Epithelial cell of prostate (primary cell): ENCODE measurements at regions not wholly inside any gene's neighbourhood (a gene's known extent, or its start where the extent isn't known, plus 50 kb on each side); places are given as distances from the start of the nearest gene placed in this dataset.
"Not testable (repeated sequence)": the region's sequence is repeated elsewhere in the genome, so short reads cannot be mapped to it uniquely, and the experiment has no call there.

Experiments
- DNase-seq: peaks from one replicate; pipeline ENCODE4 v3.0.0-alpha.2; 2011; ENCODE audit warnings: low read depth, low spot score
- H3K27ac ChIP-seq: fragments of 450-650 bp; 2 replicates; pipeline ENCODE4 v1.5.1; 2017; ENCODE audit warnings: mild to moderate bottlenecking

DNA sequence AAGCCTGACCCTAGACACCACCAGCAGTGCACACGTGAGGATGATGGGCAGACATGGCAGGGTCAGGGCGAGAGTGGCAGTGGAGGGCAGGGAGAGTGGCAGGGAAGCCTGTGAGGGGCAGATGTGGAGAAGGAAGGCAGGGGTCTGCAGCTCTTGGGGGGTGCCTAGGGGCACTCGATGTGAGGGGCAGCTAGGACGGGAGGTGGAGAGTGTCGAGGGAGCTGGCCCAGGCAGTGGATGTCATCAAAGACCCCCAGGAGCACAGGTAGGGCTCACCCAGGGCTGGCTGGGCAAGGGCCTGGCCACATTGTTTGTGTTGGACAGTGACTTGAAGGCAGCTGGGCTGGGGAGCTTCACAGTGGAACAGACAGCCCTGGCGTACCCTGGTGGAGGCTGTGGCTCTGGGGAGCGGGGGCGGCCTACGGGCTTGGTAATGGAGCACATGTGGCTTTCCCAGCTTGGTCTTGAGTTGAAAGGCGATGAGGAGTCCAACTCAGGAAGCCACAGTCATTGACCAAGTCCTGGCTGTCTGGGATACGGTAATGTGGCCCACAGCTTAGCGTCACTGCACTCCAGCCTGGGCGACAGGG lies 87.1 kb downstream of the RTP5 start:
- DNase-seq: no peak
- H3K27ac ChIP-seq: no peak overlapping the region

DNA sequence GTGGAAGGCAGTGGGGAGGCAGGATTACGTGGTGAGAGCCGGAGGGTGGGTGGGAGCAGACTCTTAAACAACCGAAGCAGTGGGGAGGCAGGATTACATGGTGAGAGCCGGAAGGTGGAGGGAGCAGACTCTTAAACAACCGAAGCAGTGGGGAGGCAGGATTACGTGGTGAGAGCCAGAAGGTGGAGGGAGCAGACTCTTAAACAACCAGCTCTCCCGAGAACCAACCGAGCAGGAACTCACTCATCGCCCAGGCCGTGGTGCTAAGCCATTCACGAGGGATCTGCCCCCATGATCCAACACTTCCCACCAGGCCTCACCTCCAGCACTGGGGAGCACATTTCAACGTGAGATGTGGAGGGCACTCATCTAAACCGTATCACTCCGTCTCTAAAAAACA lies 87.7 kb downstream of the RTP5 start:
- DNase-seq: no peak
- no peak overlapping the region for H3K27ac ChIP-seq

DNA sequence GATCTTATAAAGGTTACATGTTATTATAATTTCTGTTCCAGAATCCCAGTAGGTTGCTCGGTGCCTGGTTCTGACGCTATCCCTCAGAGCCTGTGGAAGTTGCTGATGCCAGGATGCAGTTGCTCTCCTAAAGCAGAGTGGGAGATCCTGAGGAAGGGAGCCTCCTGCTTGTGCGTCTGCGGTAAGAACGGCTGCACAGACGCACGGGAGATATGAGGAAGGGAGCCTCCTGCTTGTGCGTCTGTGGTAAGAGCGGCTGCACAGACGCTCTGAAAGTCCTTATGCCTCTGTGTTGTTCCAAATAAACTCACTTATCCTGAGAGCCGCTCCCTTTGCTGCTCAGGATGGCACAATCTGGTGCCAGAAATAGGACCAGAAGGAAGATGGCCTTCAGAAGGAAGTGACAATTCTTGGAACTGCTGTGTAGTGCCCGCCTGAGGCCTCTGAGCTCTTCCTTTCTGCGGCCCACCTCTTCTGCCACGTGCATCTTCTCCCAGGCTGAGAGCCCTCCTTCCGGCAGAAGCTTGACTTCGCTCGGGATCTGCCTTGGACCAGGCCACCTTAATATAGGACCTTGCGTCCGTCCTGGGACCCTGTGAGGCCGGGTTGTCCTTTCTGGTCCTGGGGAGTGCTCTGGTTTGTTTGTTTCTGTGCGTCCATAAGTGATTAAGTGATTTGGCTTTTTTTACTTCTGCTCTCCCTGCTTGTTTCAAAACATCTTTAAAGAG lies 89.5 kb downstream of the RTP5 start:
- no peak for DNase-seq
- H3K27ac ChIP-seq: no peak overlapping the region

DNA sequence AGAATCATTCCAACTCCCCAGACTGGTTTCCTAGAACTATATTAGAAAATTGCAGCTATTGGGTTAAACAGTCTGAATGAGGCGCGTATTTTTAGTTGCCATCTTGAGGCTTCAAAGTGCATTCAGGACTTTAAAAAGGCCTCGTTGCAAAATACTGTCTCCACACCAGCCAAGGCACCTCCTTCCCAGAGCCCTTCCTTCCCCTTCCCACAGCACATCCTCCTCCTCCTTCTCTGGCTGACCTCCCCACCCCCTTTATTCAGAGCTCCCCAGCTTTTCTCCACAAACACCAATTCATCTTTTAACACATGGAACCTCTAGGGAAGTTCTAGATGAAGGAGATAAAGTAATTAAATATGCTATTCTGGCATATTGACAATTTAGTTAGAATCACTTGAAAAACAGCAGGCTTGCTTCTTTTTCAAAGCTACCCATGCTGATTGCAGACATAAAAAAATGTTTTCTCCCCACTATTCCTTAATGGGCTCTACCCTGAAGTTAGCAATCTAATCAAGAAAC lies 90.3 kb downstream of the RTP5 start:
- no peak for DNase-seq
- H3K27ac ChIP-seq: no peak overlapping the region

DNA sequence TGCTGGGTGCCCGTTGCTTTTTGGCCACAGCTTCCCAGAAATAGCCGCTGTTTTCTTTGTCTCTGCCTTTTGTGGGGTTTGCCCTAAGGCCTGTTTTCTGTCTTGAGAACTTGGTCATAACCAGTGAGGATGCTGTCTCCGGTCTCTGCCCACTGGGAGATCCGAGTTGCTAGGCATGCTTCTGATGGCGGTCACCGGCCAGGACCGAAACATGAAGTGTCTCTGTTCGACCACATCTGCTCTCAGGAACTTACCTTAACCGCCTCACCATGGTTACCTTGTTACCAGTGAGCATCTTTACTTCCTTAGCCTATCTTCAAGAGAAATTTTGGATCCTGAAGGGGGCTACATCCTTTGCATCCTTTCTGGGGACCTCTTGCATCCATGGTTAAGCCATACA lies 91.9 kb downstream of the RTP5 start:
- H3K27ac ChIP-seq: no peak overlapping the region
- DNase-seq: no peak

DNA sequence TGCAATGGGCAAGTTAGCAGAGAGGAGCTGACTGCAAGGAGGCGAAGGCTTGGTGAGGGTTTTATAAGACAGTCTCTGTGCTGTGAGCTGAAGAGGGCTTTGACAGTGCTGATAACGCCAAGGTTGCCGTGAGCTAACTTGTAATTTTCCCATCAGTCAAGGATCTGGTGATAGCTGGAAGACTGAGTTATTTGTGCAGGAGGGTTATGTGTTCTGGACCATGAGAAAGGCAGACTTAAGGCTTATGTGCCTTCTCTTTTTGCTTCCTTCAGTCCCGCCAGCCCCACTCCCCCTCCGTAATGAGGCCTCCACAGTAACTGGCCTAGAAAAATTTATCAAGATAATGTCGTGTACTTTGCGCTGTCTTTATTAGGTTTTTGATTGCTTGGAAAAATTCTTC lies 94.6 kb downstream of the RTP5 start:
- no peak for DNase-seq
- H3K27ac ChIP-seq: no peak overlapping the region

DNA sequence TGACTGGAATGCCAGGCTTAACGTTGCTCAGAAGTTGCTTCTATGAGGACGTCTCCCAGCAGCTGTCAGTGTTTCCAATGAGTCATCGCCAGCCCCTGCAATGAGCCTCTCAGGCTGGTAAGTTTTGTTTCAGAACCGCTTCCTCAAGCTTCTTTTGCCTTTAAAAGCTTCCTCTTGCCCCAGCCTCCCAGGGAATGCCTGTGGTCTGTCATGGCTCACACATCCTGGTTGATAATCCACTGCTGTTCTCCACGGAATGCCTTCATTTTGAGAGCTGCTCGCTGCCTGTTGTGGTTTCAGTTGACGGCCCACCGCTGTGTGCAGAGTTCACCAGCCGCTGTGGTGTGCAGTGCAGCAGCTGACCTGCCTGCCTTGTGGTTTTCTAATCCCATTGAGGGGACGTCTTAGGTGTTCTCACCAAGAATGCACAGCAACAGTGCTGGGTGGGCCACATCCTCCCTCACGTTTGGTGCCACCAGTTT lies 96.4 kb downstream of the RTP5 start:
- no peak overlapping the region for H3K27ac ChIP-seq
- peak; percentile 20 for DNase-seq

DNA sequence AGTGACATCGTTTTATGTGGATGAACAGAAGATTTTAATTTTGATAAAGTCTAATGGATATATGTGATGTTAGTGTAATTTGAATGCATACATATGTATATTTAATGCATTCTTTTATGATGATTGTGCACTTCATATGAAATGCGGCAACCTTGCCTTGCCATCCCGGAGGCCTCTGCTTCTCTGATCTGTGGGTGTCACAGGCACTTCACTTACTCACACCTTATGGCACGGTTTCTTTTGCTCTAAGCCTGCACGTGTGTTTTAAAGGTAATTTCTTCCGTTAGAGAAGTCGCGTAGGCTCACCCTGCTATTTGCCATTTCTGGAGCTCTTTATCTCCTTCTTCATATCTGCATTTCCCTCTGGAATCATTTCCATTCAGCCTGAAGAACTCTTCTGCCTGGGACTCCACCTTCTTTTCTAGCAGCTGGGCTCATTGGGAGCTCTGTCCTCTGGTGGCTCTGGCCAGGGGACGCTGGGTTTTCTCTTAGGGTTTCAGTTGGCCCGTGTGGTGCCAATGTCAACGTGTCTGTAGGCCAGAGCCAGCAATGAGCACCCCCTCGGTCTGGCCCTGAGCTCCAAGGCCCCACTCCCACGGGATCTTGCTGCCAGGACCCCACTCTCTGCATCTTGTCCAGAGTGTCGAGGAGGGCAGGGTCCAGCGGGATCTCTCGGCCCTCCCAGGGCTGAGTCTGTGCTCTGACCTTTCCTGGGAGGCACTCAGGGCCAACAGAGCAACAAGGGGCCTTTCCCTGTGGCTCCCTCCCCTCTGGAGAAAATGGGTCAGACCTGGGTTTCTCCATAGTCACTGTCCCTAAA lies 97.3 kb downstream of the RTP5 start:
- no peak overlapping the region for H3K27ac ChIP-seq
- DNase-seq: no peak

DNA sequence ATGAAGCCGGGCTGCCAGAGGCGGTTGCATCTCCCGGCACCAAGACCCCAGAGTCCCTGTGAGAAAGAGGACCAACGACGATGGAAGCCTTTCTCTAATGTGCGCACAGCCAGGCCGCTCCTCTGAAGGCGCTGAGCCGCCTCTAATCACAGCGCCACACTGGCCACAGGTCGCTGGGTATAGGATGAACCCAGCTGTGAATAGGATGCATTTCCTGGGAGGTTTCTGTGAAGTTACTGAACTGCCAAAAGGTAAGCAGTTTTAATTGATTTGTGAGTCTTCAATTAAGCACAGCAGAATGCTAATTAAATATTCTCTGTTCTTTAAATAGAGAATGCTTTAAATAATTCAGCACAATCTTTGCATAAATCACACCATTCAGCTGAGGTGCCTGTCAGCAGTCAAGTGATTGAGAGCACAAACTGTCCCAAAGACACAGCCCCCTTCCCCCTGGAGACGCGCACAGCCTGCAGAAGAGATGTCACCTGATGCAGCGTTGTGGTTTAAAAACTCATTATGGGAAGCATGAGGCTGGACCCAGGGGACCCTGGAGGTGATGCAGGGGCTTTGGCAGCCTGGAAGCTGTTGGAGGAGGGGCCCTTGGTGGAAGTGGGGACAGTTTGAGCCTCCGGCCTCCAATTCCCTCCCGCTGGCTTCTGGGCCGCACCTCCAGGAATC lies 98.1 kb downstream of the RTP5 start:
- DNase-seq: no peak
- no peak overlapping the region for H3K27ac ChIP-seq

DNA sequence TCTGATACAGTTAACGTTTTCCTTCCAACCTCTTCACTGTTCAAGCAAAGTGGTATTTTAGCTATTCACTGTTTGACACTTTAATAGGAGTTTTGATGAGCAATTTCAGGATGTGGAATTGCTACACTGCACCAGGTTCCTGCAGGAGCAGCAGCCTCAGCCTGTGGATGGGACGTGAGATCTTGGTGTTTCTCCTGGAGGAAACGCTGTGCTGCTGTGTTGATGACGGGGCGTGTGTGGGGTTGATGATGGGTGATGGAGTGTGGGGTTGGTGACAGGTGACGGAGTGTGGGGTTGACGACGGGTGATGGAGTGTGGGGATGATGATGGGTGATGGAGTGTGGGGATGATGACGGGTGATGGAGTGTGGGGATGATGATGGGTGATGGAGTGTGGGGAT lies 98.9 kb downstream of the RTP5 start:
- no peak overlapping the region for H3K27ac ChIP-seq
- DNase-seq: no peak

DNA sequence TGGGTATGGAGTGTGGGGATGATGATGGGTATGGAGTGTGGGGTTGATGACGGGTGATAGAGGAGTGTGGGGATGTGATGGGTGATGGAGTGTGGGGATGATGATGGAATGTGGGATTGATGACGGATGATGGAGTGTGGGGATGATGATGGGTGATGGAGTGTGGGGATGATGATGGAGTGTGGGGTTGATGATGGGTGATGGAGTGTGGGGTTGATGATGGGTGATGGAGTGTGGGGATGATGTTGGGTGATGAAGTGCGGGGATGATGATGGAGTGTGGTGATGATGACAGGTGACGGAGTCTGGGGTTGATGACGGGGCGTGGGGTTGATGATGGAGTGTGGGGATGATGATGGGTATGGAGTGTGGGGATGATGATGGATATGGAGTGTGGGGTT lies 99.7 kb downstream of the RTP5 start:
- not testable (repeated sequence) for DNase-seq

DNA sequence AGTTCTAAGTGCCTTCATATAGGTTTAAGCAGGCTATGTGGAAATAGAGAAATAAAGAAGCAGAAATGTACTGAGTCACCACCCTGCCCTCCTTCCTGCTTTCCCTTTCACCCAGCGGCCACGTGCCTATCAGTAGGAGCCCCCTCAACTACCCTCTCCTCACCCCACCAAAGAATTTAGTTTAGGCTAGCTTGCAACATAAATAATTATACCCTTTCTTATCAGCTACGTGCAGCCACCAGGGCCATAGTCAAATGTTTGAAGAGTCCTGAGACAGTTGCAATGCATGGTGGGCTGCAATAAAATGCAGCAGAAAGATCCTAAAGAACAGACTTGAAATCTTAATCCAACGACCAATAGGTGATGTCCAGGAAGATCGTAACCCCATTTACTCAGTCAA lies 101.2 kb downstream of the RTP5 start:
- no peak for DNase-seq
- H3K27ac ChIP-seq: no peak overlapping the region

More for the DNA sequence above, 99.7 kb downstream of the RTP5 start:
- H3K27ac ChIP-seq: not testable (repeated sequence)

DNA sequence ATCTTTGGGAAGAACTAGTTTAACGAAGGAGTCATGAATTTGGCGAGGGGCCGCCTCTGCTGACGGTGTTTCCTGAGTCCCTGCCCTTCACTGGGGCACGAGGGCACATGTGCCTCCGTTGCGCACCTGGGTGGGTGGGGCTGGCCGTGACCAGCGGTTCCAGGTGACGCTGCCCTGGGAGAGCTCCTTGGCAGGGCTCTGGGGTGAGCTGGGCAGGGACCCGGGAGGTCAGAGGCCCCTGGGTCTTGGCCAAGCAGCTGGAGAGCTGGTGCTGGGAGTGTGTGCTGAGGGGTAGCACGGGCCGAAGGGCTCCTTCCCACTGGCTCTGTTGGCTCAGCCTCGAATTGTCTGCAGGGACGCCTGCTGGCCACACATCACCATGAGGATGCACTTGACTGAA lies 104.6 kb downstream of the RTP5 start:
- no peak for DNase-seq
- H3K27ac ChIP-seq: no peak overlapping the region

DNA sequence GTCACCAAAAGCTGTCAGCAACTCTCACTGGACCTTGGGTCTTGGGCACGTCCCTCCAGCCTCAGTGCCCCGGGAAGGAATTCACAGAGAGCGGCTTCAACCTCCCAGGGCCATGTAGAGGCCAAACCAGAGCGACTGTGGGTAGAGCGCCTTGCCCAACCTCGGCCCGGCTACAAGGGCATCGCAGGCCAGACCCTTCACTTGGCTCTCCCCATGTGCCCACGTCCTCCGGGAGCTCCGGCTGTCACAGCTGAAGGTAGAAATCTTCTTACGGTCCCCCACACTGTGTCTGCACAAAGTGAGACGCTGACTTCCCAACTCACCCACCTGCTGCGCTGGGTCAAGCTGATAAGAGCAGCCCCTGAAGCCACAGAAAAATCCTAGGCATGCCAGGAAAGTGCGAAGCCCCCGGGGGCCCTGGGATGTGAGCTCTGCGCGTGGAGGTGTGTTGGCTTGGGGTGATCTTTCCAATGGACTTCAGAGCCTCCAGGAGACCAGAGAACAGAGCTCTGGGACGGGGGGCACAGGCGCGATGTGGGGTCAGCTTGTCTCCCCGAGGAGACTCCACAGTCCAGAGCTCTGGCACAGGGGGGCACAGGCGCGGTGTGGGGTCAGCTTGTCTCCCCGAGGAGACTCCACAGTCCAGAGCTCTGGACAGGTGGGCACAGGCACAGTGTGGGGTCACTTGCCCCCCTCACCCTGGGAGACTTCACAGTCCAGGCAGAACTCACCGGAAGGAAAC lies 105.5 kb downstream of the RTP5 start:
- no peak overlapping the region for H3K27ac ChIP-seq
- no peak for DNase-seq

DNA sequence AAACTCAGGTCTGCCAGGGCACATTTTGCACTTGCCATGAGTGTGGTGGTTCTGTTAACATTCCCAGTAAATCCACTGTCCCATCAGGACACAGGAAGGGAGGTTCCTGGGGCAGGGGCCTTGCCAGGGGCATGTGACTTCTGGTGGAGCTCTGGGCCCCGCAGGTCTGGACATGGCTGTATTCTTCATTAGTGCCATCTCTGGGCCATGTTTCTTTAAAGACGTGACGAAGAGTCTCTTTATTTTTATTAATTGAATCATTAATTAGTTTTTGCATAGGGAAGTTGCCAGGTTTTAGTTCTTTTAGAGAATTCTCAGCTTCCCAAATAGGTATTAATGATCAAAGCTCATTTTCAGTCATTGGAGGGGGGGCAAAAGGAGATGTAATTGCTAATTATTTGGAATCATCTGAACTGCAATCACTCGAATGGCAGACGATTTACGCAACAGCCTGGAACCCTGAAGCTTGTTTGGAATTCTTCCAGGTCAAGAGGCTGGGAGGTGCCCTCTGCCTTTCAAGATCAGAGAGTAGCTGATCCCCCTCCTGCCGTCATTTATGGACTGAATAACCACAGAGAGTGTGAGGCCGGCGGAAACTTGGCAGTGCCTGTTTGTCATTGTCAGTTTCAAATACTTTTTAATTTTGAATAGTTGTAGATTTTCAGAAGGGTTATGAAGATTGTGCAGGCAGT lies 106.2 kb downstream of the RTP5 start:
- DNase-seq: no peak
- no peak overlapping the region for H3K27ac ChIP-seq

DNA sequence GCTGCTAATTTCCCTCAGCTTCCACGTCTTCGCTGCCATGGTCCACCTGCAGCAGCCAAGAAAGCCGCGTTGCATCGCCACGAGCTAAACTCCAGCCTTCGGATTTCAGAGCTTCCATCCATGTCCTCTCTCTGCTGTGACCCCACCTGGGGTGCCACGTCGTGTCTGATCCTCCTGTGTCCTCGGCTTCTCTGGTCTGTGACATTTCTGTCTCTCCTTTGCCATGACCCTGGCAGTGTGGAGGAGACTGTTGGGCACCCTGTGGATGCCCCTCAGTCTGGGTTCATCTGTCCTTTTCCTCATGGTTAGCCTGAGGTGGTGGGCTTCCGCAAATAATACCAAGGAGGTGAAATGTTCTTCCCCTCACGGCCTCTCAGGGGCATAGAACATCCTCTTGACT lies 106.8 kb downstream of the RTP5 start:
- DNase-seq: no peak
- no peak overlapping the region for H3K27ac ChIP-seq

DNA sequence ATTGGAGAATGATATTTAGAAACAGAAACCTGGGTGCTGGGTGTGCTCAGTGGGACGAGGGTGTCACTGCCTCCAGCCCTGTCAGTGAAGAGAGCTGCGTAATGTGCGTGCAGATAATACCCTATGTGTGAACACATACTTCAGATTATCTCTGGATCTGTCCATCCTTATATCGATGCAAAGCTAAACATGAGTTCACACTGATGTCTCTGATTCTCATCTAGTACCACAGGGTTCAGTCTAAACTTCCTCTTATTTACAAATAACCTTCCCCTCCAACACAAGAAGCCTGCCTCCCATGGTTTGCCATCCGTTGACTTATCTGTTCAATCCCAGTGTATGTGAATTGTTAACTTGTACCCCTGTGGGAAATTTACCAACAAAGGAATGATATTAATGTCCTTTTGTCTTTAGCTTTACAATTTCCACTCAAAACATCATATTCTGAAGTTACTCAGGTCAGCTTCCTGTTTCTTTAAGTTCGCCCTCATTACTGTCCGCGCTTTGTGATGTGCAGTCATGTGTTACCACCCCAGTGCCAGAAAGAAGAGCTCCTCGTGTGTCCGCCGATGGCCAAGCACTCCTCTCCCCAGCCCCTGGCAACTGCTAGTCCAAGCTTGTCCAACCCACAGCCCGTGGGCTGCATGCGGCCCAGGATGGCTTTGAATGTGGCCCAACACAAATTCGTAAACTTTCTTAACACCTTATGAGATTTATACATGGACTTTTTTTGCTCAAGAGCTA lies 108.2 kb downstream of the RTP5 start:
- no peak for DNase-seq
- no peak overlapping the region for H3K27ac ChIP-seq

DNA sequence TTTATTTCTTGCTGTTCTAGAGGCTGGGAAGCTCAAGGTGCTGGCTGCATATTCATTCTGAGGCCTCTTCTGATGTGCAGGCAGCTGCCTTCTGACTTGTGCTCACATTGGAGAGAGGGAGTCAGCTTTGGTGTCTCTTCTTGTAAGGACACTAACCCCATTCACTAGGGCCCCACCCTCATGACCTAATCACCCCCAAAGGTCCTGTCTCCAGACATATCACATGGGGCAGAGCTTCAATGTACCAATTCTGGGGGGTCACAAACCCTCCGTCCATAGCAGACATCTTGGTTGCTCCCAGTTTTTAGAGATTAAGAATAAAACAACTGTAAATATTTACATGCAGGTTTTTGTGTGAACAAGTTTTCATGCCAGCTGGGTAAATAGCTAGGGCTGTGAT lies 109.1 kb downstream of the RTP5 start:
- no peak overlapping the region for H3K27ac ChIP-seq
- no peak for DNase-seq

DNA sequence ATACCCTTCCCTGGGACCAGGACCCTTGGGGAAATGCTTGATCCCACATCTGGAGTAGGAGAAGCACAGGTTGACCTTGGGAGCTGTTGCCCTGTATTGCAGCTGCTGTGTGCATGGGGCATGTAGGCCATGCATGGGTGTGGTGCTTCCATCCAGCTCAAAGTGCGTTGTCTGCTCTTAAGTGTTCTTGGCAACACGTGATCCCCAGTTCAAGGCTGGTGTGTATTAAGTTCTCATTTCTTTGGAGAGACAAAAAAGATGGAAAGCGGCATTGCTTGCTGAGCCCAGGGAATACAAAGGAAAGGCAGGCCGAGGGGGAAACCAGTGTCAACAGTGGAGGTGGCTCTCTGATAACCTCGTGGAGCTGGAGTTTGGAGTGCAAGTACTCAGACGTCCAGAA lies 110.7 kb downstream of the RTP5 start:
- no peak overlapping the region for H3K27ac ChIP-seq
- DNase-seq: no peak
